Right lobe of liver (tissue), 4 donors: ENCODE measurements at regions not wholly inside any gene's neighbourhood (a gene's known extent, or its start where the extent isn't known, plus 50 kb on each side); places are given as distances from the start of the nearest gene placed in this dataset.

ENCODE experiments used
- CTCF ChIP-seq, 4 donors: fragments of 200-600 bp in 3 of 4; fragments of 450-650 bp in 1 of 4; IDR thresholded peaks; one replicate each; pipeline versions ENCODE4 v1.5.1 to v1.8.0; 2016 to 2022; ENCODE audit warnings: antibody characterized with exemption in 4 of 4, mild to moderate bottlenecking in 2 of 4
- POLR2A ChIP-seq: fragments of 450-650 bp; IDR thresholded peaks from one replicate; pipeline ENCODE4 v1.6.1; 2017; ENCODE audit warnings: antibody characterized with exemption, mild to moderate bottlenecking
- donor health status: DM: no; HTN: no; CAD: no.
- donor health status: DM: no; HTN: no; CAD: no.
- donor health status: DM: no; HTN: yes; CAD: no.

- TF ChIP-seq CTCF (IDR thresholded peaks at IDR 0.05) (no peak), POLR2A (no peak)
These were observed 237.5 kb downstream of the MIAT start for GRCh38 chr22:26894766-26895485.
